AG10803 (cell line): ENCODE measurements at regions not wholly inside any gene's neighbourhood (a gene's known extent, or its start where the extent isn't known, plus 50 kb on each side); places are given as distances from the start of the nearest gene placed in this dataset.

Experiments used
- DNase-seq: peaks from one replicate; pipeline ENCODE4 v3.0.0; 2010; ENCODE audit warnings: low read depth
- H3K4me3 ChIP-seq: 2 replicates; pipeline ENCODE4 v1.5.1; 2011; ENCODE audit warnings: mild to moderate bottlenecking, low read length, control low read depth
- CTCF ChIP-seq: conservative IDR thresholded peaks from 2 replicates; pipeline ENCODE4 v1.5.1; 2011; ENCODE audit warnings: mild to moderate bottlenecking, low read length, control low read depth, inconsistent platforms

GRCh38 chr9:87138128-87139040 lies 191.1 kb upstream of the GAS1 start:
- peak; percentile 53 for DNase-seq
- TF ChIP-seq CTCF = no peak
- no peak overlapping the region for H3K4me3 ChIP-seq

- no peak for TF ChIP-seq CTCF
- no peak overlapping the region for H3K4me3 ChIP-seq
- DNase-seq = no peak
Observed at GRCh38 chr9:87139099-87139730, 191.9 kb upstream of the GAS1 start.

DNA sequence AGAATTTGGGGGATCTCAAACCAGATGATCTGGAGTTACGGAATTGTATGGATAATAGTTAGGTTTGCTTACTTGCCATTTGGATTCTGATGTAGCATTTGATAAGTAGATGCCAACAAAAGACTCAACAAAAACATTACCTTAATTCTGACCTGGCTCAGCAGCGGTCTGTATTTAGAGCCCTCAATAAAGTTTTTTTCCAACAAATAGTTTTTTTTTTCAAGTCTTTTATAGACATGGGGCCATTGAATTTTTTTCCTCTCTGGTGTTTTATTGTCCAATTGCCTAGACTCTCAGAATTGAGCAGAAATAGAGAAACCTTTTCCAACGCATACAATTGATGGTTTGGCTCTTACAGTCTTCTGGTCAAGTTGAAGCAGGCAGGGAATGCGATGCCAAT lies 192.8 kb upstream of the GAS1 start:
- no peak for TF ChIP-seq CTCF
- DNase-seq = no peak

GRCh38 chr9:87140605-87141109 lies 193.4 kb upstream of the GAS1 start:
- TF ChIP-seq CTCF = no peak

More for the DNA sequence above, 192.8 kb upstream of the GAS1 start:
- H3K4me3 ChIP-seq = no peak overlapping the region

DNA sequence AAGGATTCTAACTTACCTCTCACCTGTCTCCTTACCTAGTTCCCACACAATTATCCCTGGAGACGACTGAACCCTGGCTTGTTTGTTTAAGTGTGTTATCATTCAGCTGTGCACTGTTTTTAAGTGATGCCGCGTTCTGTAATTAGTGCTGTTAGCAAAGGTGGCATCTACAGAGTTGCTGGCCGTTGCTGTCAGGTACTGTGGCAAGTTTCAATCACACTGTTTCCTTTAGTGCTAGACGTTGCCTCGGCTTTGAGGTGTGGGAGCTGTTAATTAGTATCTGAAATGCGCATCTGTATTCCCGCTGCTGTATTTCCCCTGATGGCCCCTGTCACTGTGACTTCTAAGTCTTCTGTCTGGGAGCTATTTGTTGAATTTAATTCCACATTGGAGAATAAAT lies 193.8 kb upstream of the GAS1 start:
- DNase-seq = no peak
- no peak overlapping the region for H3K4me3 ChIP-seq
- TF ChIP-seq CTCF = no peak

More at GRCh38 chr9:87140605-87141109, 193.4 kb upstream of the GAS1 start:
- no peak overlapping the region for H3K4me3 ChIP-seq
- DNase-seq = no peak

DNA sequence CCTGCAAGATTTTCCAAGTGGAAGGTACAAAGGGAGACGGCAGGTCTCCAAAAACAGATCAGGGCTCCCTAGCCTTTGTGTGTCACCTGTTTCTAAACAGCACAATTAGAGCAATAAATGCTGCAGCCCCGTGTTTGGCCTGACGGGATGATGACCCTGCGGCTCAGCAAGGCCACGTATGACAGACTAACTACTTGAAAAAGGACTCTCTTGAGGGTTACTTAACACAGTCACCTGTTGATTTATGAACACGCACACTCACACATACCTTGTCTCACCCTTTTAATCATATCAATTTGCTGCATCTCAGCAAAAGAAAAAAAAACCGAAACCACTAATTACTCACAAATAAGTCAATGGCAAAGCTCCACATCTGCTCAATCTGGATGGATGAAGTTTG lies 199.6 kb upstream of the GAS1 start:
- no peak overlapping the region for H3K4me3 ChIP-seq
- DNase-seq = no peak
- TF ChIP-seq CTCF = no peak
